ENCODE measurements at regions not wholly inside any gene's neighbourhood (a gene's known extent, or its start where the extent isn't known, plus 50 kb on each side); places are given as distances from the start of the nearest gene placed in this dataset.

DNA sequence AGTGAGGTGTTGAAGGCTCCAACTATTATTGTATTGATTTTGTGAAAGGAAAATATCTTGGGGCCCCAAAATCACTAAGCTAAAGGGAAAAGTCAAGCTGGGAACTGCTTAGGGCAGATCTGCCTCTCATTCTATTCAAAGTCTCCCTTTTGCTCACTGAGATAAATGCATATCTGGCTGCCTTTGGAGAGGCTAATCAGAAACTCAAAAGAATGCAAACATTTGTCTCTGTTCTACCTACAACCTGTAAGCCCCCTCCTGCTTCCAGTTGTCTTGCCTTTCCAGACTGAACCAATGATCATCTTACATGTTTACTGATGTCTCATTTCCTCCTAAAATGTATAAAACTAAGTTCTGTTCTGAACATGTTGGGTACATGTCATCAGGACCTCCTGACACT lies 125.9 kb downstream of the HTR1B start:
- ATAC-seq (ENCODE audit: poor library complexity) (no peak), DNase-seq (no peak)
- no peaks in the 10 kb centered on the region for H3K27me3 ChIP-seq (ENCODE audit: control insufficient read depth in 1 of 2, insufficient read depth in 2 of 2, low read length in 2 of 2)
- Mint-ChIP-seq H3K9me3 (peaks cover 19% of the 10 kb centered on the region), H3K27ac (no peak overlapping the region), H3K4me1 (ENCODE audit: low read depth) (no peaks in the 10 kb centered on the region), H3K4me3 (no peak overlapping the region), H3K36me3 (ENCODE audit: low read depth) (no peaks in the 10 kb centered on the region), H3K27me3 (no peaks in the 10 kb centered on the region)
- intact Hi-C loops (cut with DNase I, micrococcal nuclease), result no loop called here
- CTCF ChIA-PET, result no interaction called here
- TF ChIP-seq, protein P1, sequence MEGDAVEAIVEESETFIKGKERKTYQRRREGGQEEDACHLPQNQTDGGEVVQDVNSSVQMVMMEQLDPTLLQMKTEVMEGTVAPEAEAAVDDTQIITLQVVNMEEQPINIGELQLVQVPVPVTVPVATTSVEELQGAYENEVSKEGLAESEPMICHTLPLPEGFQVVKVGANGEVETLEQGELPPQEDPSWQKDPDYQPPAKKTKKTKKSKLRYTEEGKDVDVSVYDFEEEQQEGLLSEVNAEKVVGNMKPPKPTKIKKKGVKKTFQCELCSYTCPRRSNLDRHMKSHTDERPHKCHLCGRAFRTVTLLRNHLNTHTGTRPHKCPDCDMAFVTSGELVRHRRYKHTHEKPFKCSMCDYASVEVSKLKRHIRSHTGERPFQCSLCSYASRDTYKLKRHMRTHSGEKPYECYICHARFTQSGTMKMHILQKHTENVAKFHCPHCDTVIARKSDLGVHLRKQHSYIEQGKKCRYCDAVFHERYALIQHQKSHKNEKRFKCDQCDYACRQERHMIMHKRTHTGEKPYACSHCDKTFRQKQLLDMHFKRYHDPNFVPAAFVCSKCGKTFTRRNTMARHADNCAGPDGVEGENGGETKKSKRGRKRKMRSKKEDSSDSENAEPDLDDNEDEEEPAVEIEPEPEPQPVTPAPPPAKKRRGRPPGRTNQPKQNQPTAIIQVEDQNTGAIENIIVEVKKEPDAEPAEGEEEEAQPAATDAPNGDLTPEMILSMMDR (IDR thresholded peaks at IDR 0.05), result no peak
- no peak overlapping the region for H3K4me3 ChIP-seq (ENCODE audit: low read length)
- H3K4me1 ChIP-seq (ENCODE audit: insufficient read depth, low read length), result no peaks in the 10 kb centered on the region
- POLR2A ChIA-PET, result no interaction called here
- no peaks in the 10 kb centered on the region for H3K36me3 ChIP-seq (ENCODE audit: insufficient read depth, low read length)
- H3K27ac ChIP-seq (ENCODE audit: low read depth in 1 of 2, low read length in 2 of 2), result no peak overlapping the region
- peaks cover 0 to 21% of the 10 kb centered on the region in 2 experiments for H3K9me3 ChIP-seq (ENCODE audit: control insufficient read depth in 1 of 2, insufficient read depth in 1 of 2, low read length in 2 of 2)

- TF ChIP-seq, protein P1 (IDR thresholded peaks at IDR 0.05), result no peak
- POLR2A ChIA-PET, result no interaction called here
- DNase-seq (no peak), ATAC-seq (ENCODE audit: poor library complexity) (no peak)
- Histone ChIP-seq H3K27me3 (ENCODE audit: control insufficient read depth in 1 of 2, insufficient read depth in 2 of 2, low read length in 2 of 2) (no peaks in the 10 kb centered on the region), H3K4me1 (ENCODE audit: insufficient read depth, low read length) (no peaks in the 10 kb centered on the region), H3K9me3 (ENCODE audit: control insufficient read depth in 1 of 2, insufficient read depth in 1 of 2, low read length in 2 of 2) (peaks cover 0 to 17% of the 10 kb centered on the region in 2 experiments), H3K36me3 (ENCODE audit: insufficient read depth, low read length) (no peaks in the 10 kb centered on the region), H3K4me3 (ENCODE audit: low read length) (no peak overlapping the region), H3K27ac (ENCODE audit: low read depth in 1 of 2, low read length in 2 of 2) (no peak overlapping the region)
- intact Hi-C loops (cut with DNase I, micrococcal nuclease), result no loop called here
- Mint-ChIP-seq H3K4me3 (no peak overlapping the region), H3K9me3 (peaks cover 18% of the 10 kb centered on the region), H3K4me1 (ENCODE audit: low read depth) (no peaks in the 10 kb centered on the region), H3K36me3 (ENCODE audit: low read depth) (no peaks in the 10 kb centered on the region), H3K27me3 (no peaks in the 10 kb centered on the region), H3K27ac (no peak overlapping the region)
- CTCF ChIA-PET, result no interaction called here
Measured at GRCh38 chr6:77334093-77334492, 129.2 kb downstream of the HTR1B start.

DNA sequence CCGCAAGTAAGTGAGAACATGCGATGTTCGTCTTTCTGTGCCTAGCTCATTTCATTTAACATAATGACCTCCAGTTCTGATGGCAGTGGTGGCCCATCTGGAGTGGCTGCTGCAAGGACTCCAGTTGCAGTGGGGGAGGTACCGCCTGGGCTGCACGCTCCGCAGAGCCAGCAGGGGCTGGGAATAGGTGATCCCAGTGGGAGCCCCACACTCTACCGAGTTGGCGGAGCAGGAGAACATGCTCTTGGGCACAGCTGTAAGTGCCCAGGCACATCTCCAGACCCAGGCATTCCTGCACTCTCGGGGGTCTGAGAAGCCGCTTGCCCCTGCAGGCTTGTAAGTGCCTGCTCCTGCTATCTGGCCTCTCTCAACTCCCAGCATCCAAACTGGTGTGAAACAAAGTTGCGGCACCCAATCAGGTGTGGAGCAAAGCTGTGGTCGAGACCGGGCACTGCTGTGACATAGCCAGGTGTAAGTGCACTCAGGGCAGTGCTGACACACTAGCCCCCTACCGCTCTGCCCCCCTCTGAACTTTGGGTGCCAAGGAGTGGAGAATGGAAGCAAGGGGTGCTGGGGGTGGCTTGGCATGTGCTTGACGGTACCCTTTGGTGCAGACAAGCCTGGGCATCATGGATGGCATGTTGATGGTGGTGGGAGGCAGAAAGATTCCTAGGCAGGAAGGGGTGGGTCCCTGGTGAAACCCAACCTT lies 130.2 kb downstream of the HTR1B start:
- peaks cover 18% of the 10 kb centered on the region for H3K9me3 Mint-ChIP-seq
- peaks cover 0 to 17% of the 10 kb centered on the region in 2 experiments for H3K9me3 ChIP-seq (ENCODE audit: control insufficient read depth in 1 of 2, insufficient read depth in 1 of 2, low read length in 2 of 2)
- H3K4me3 ChIP-seq (ENCODE audit: low read length), result no peak overlapping the region
- TF ChIP-seq, protein P1 (IDR thresholded peaks at IDR 0.05), result no peak
- DNase-seq, result no peak
- H3K27ac ChIP-seq (ENCODE audit: low read depth in 1 of 2, low read length in 2 of 2), result no peak overlapping the region
- no peak overlapping the region for H3K4me3 Mint-ChIP-seq
- CTCF ChIA-PET, result no interaction called here
- ATAC-seq (ENCODE audit: poor library complexity), result no peak
- POLR2A ChIA-PET, result no interaction called here
- no peaks in the 10 kb centered on the region for H3K36me3 Mint-ChIP-seq (ENCODE audit: low read depth)
- H3K27me3 Mint-ChIP-seq, result no peaks in the 10 kb centered on the region
- intact Hi-C loops (cut with DNase I, micrococcal nuclease), result no loop called here
- H3K36me3 ChIP-seq (ENCODE audit: insufficient read depth, low read length), result no peaks in the 10 kb centered on the region
- no peaks in the 10 kb centered on the region for H3K4me1 ChIP-seq (ENCODE audit: insufficient read depth, low read length)
- no peaks in the 10 kb centered on the region for H3K4me1 Mint-ChIP-seq (ENCODE audit: low read depth)
- no peak overlapping the region for H3K27ac Mint-ChIP-seq
- H3K27me3 ChIP-seq (ENCODE audit: control insufficient read depth in 1 of 2, insufficient read depth in 2 of 2, low read length in 2 of 2), result no peaks in the 10 kb centered on the region

Data from CD4-positive, alpha-beta T cell (primary cell).